H9 (cell line): ENCODE measurements at regions not wholly inside any gene's neighbourhood (a gene's known extent, or its start where the extent isn't known, plus 50 kb on each side); places are given as distances from the start of the nearest gene placed in this dataset.

ENCODE experiments used
- DNase-seq: peaks from one replicate; pipeline ENCODE4 v3.0.0-alpha.2; 2017
- H2AFZ ChIP-seq: one replicate; pipeline ENCODE4 v1.6.1; 2013; ENCODE audit warnings: mild to moderate bottlenecking, low read length, control low read depth, moderate library complexity
- H2AK5ac ChIP-seq: 2 replicates; pipeline ENCODE4 v1.6.1; 2013; ENCODE audit warnings: low read length, control low read depth, mixed read lengths; ENCODE audit not compliant: insufficient read length
- H2BK120ac ChIP-seq: one replicate; pipeline ENCODE4 v1.6.1; 2013; ENCODE audit warnings: low read depth, mild to moderate bottlenecking, low read length, control low read depth, inconsistent platforms; ENCODE audit not compliant: poor library complexity, severe bottlenecking
- H2BK12ac ChIP-seq: 2 replicates; pipeline ENCODE4 v1.6.1; 2013; ENCODE audit warnings: low read length, control low read depth, mixed read lengths, low read depth; ENCODE audit not compliant: insufficient read length
- H2BK15ac ChIP-seq: 2 replicates; pipeline ENCODE4 v1.6.1; 2013; ENCODE audit warnings: low read depth, low read length, control low read depth
- H2BK20ac ChIP-seq: one replicate; pipeline ENCODE4 v1.6.1; 2013; ENCODE audit warnings: low read depth, mild to moderate bottlenecking, low read length, control low read depth, inconsistent platforms; ENCODE audit not compliant: poor library complexity, severe bottlenecking
- H2BK5ac ChIP-seq: 2 replicates; pipeline ENCODE4 v1.6.1; 2013; ENCODE audit warnings: low read length, control low read depth, mixed read lengths; ENCODE audit not compliant: insufficient read length
- H3K14ac ChIP-seq: 2 replicates; pipeline ENCODE4 v1.6.1; 2013; ENCODE audit warnings: low read length, control low read depth; ENCODE audit not compliant: insufficient read depth
- H3K18ac ChIP-seq: 2 replicates; pipeline ENCODE4 v1.6.1; 2013; ENCODE audit warnings: low read depth, mild to moderate bottlenecking, mixed read lengths, low read length, control low read depth; ENCODE audit not compliant: insufficient read length
- H3K23ac ChIP-seq: 2 replicates; pipeline ENCODE4 v1.6.1; 2013; ENCODE audit warnings: low read length, control low read depth, mixed read lengths, low read depth; ENCODE audit not compliant: insufficient read length
- H3K23me2 ChIP-seq: 2 replicates; pipeline ENCODE4 v1.6.1; 2013; ENCODE audit warnings: low read depth, mild to moderate bottlenecking, mixed read lengths, low read length, control low read depth; ENCODE audit not compliant: insufficient read length, poor library complexity, severe bottlenecking
- H3K27ac ChIP-seq: 2 replicates; pipeline ENCODE4 v1.5.1; 2013; ENCODE audit warnings: low read length, control low read depth, mixed read lengths, low read depth; ENCODE audit not compliant: insufficient read length
- H3K27me3 ChIP-seq: 2 replicates; pipeline ENCODE4 v1.6.1; 2013; ENCODE audit warnings: low read length, control low read depth, inconsistent platforms; ENCODE audit not compliant: insufficient read depth
- H3K4ac ChIP-seq: 2 replicates; pipeline ENCODE4 v1.6.1; 2013; ENCODE audit warnings: low read depth, mild to moderate bottlenecking, control low read depth, inconsistent platforms, low read length, moderate library complexity
- H3K4me1 ChIP-seq: 2 replicates; pipeline ENCODE4 v1.6.1; 2013; ENCODE audit warnings: low read length, control low read depth, inconsistent platforms; ENCODE audit not compliant: insufficient read depth
- H3K4me2 ChIP-seq: 2 replicates; pipeline ENCODE4 v1.6.1; 2013; ENCODE audit warnings: low read length, control low read depth, mixed read lengths; ENCODE audit not compliant: insufficient read length, insufficient read depth
- H3K56ac ChIP-seq: 2 replicates; pipeline ENCODE4 v1.6.1; 2013; ENCODE audit warnings: low read depth, mild to moderate bottlenecking, mixed read lengths, low read length, control low read depth; ENCODE audit not compliant: insufficient read length
- H3K79me1 ChIP-seq: 2 replicates; pipeline ENCODE4 v1.6.1; 2013; ENCODE audit warnings: low read depth, mild to moderate bottlenecking, moderate library complexity, low read length, control low read depth, inconsistent platforms; ENCODE audit not compliant: insufficient read depth, poor library complexity, severe bottlenecking
- H3K79me2 ChIP-seq: 2 replicates; pipeline ENCODE4 v1.6.1; 2013; ENCODE audit warnings: low read length, control low read depth, inconsistent platforms; ENCODE audit not compliant: insufficient read depth
- H3K9ac ChIP-seq: 2 replicates; pipeline ENCODE4 v1.6.1; 2013; ENCODE audit warnings: low read length, control low read depth, mixed read lengths; ENCODE audit not compliant: insufficient read length; ENCODE audit errors: extremely low read depth
- H3K9me3 ChIP-seq: one replicate; pipeline ENCODE4 v1.6.1; 2013; ENCODE audit warnings: low read depth, low read length, inconsistent platforms; ENCODE audit not compliant: control insufficient read depth
- H3T11ph ChIP-seq: one replicate; pipeline ENCODE4 v1.6.1; 2013; ENCODE audit warnings: mild to moderate bottlenecking, low read length, control low read depth, inconsistent platforms
- H4K20me1 ChIP-seq: one replicate; pipeline ENCODE4 v1.6.1; 2013; ENCODE audit not compliant: control insufficient read depth, insufficient read length, insufficient read depth
- H4K5ac ChIP-seq: 2 replicates; pipeline ENCODE4 v1.6.1; 2013; ENCODE audit warnings: low read depth, mild to moderate bottlenecking, mixed read lengths, low read length, control low read depth; ENCODE audit not compliant: insufficient read length
- H4K8ac ChIP-seq: replicated peaks from 2 replicates; pipeline ENCODE4 v1.6.1; 2013; ENCODE audit warnings: low read length, control low read depth, mixed read lengths, low read depth; ENCODE audit not compliant: insufficient read length
- H4K91ac ChIP-seq: 2 replicates; pipeline ENCODE4 v1.6.1; 2013; ENCODE audit warnings: low read depth, mild to moderate bottlenecking, moderate library complexity, mixed read lengths, low read length, control low read depth; ENCODE audit not compliant: insufficient read length
- H3K27ac Mint-ChIP-seq, 3 experiments: 2 replicates in 2 of 3; 3 replicates in 1 of 3; pipeline ENCODE4 v1.8.0; 2020 to 2021; ENCODE audit warnings: mixed read lengths in 3 of 3, mild to moderate bottlenecking in 1 of 3, moderate library complexity in 1 of 3
- H3K27me3 Mint-ChIP-seq: 2 replicates; pipeline ENCODE4 v1.8.0; 2021; ENCODE audit warnings: low read depth, mild to moderate bottlenecking, moderate library complexity, mixed read lengths
- H3K36me3 Mint-ChIP-seq, 3 experiments: 2 replicates in 2 of 3; 3 replicates in 1 of 3; pipeline ENCODE4 v1.8.0; 2020 to 2021; ENCODE audit warnings: low read depth in 3 of 3, mixed read lengths in 3 of 3; ENCODE audit not compliant: insufficient read depth in 1 of 3
- H3K4me1 Mint-ChIP-seq, 2 experiments: 2 replicates each; pipeline ENCODE4 v1.8.0; 2020; ENCODE audit warnings: mixed read lengths in 2 of 2
- H3K4me3 Mint-ChIP-seq, 2 experiments: 2 replicates in 1 of 2; 3 replicates in 1 of 2; pipeline ENCODE4 v1.8.0; 2020 to 2021; ENCODE audit warnings: mild to moderate bottlenecking in 2 of 2, mixed read lengths in 2 of 2, moderate library complexity in 1 of 2
- H3K9me3 Mint-ChIP-seq, 2 experiments: 2 replicates in 1 of 2; 3 replicates in 1 of 2; pipeline ENCODE4 v1.8.0; 2020; ENCODE audit warnings: mild to moderate bottlenecking in 2 of 2, mixed read lengths in 2 of 2, moderate library complexity in 1 of 2
- WGBS: extraction: QIAGEN DNeasy Blood & Tissue Kit; methylation state at CpG from one replicate; pipeline ENCODE4 v1.1.7; 2013; ENCODE audit warnings: missing lambda C conversion rate, low lambda C conversion rate, mixed read lengths; ENCODE audit not compliant: insufficient read length; ENCODE audit errors: extremely low coverage; 5-methylcytosine and 5-hydroxymethylcytosine counted together
- TF ChIP-seq, protein P1 (sequence below): fragments of 200-600 bp; sonication (generic); conservative IDR thresholded peaks from 3 replicates; pipeline ENCODE4 v1.8.0; 2021; ENCODE audit warnings: antibody characterized with exemption, mild to moderate bottlenecking

DNA sequence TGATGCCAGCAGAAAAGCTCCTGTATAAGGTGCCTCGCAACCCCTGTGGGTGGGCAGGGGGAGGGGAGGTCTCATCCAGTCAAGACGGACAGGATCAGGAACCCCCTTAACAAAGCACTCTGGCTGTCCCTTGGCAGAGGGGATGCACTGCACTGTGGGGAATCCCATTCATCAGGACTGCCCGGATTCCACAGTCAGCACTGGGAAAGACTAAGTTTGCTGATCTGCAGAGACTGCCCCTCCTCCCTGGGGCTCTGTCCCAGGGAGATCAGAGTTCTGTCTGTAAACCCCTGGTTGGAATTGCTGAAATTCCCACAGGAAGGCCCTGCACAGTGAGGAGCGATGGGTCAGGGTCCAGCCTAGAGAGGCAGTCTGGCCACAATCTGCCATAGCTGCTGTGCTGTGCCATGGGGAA lies 149.5 kb upstream of the RBBP8 start:
- H3K56ac ChIP-seq, result no peak overlapping the region
- no peak overlapping the region for H3K27ac ChIP-seq
- H2BK5ac ChIP-seq, result no peak overlapping the region
- no peak overlapping the region for H3K4ac ChIP-seq
- H4K91ac ChIP-seq, result no peak overlapping the region
- H3K9me3 Mint-ChIP-seq, result no peaks in the 10 kb centered on the region
- no peak overlapping the region for H3K23ac ChIP-seq
- no peak overlapping the region for H4K5ac ChIP-seq
- H2AK5ac ChIP-seq, result no peak overlapping the region
- H3K14ac ChIP-seq, result no peak overlapping the region
- H3K23me2 ChIP-seq, result no peaks in the 10 kb centered on the region
- no peaks in the 10 kb centered on the region for H3K27me3 ChIP-seq
- H2BK120ac ChIP-seq, result no peak overlapping the region
- H3K27me3 Mint-ChIP-seq, result peaks cover 6% of the 10 kb centered on the region
- no peaks in the 10 kb centered on the region for H3K79me1 ChIP-seq
- no peaks in the 10 kb centered on the region; a peak in 1 of 4 replicates for H3K4me1 Mint-ChIP-seq
- no peaks in the 10 kb centered on the region for H4K20me1 ChIP-seq
- no peak overlapping the region for H2BK15ac ChIP-seq
- no peak overlapping the region for H2BK12ac ChIP-seq
- no peak overlapping the region for H2AFZ ChIP-seq
- H3K36me3 Mint-ChIP-seq, result no peaks in the 10 kb centered on the region
- H3K4me1 ChIP-seq, result no peaks in the 10 kb centered on the region
- no peak overlapping the region for H2BK20ac ChIP-seq
- no peaks in the 10 kb centered on the region for H3K9me3 ChIP-seq
- no peak overlapping the region for H3K27ac Mint-ChIP-seq
- H3K4me2 ChIP-seq, result no peak overlapping the region
- H3K4me3 Mint-ChIP-seq, result no peak overlapping the region
- H3T11ph ChIP-seq, result no peak overlapping the region
- no peak for DNase-seq
- no peak overlapping the region for H3K18ac ChIP-seq
- H3K9ac ChIP-seq, result no peak overlapping the region
- no peak overlapping the region for H4K8ac ChIP-seq
- H3K79me2 ChIP-seq, result no peaks in the 10 kb centered on the region
- WGBS, result no CpG with 5 or more reads among the region's 4 CpGs
- TF ChIP-seq, protein P1, sequence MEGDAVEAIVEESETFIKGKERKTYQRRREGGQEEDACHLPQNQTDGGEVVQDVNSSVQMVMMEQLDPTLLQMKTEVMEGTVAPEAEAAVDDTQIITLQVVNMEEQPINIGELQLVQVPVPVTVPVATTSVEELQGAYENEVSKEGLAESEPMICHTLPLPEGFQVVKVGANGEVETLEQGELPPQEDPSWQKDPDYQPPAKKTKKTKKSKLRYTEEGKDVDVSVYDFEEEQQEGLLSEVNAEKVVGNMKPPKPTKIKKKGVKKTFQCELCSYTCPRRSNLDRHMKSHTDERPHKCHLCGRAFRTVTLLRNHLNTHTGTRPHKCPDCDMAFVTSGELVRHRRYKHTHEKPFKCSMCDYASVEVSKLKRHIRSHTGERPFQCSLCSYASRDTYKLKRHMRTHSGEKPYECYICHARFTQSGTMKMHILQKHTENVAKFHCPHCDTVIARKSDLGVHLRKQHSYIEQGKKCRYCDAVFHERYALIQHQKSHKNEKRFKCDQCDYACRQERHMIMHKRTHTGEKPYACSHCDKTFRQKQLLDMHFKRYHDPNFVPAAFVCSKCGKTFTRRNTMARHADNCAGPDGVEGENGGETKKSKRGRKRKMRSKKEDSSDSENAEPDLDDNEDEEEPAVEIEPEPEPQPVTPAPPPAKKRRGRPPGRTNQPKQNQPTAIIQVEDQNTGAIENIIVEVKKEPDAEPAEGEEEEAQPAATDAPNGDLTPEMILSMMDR, result no peak
